GM12878 (cell line): ENCODE measurements at regions not wholly inside any gene's neighbourhood (a gene's known extent, or its start where the extent isn't known, plus 50 kb on each side); places are given as distances from the start of the nearest gene placed in this dataset.

Experiments
- ATAC-seq: fragments of 200-7000 bp; cut with Tn5 transposase; 3 replicates; pipeline ENCODE4 v1.9.1; 2020; ENCODE audit warnings: mild to moderate bottlenecking, moderate library complexity
- BruUV-seq: library from RNA; stranded (reverse); fragments of 400-500 nt; replicated peaks from 2 replicates; lab custom pipeline; 2021; lab: Mats Ljungman, UMichigan
- CTCF ChIA-PET: fragments of 300-600 bp; sonication (Branson Sonifier 250); formaldehyde crosslinking; extraction: SDS; loops from one replicate; lab custom pipeline; 2021; ENCODE audit warnings: inconsistent platforms; lab: Yijun Ruan, JAX
- POLR2A ChIA-PET: fragments of 350-600 bp; formaldehyde crosslinking; extraction: SDS; loops from one replicate; lab custom pipeline; 2021; ENCODE audit warnings: inconsistent platforms; lab: Charles Lee
- RAD21 ChIA-PET: fragments of 300-600 bp; sonication (Branson Sonifier 250); formaldehyde crosslinking; loops from one replicate; lab custom pipeline; 2023; ENCODE audit warnings: antibody characterized with exemption; ENCODE audit not compliant: unreplicated experiment; lab: Charles Lee
- SMC1A ChIA-PET: fragments of 300-600 bp; sonication (Branson Sonifier 250); formaldehyde crosslinking; loops from one replicate; lab custom pipeline; 2023; ENCODE audit not compliant: unreplicated experiment, uncharacterized antibody; lab: Charles Lee
- DNase-seq: peaks from one replicate; pipeline ENCODE4 v3.0.0-alpha.2; 2011; ENCODE audit warnings: low read depth, low spot score
- FAIRE-seq: peaks from 3 replicates; lab custom pipeline; 2011; peaks lifted over from hg19 to GRCh38; lab: Jason Lieb, UNC
- H2AFZ ChIP-seq: 2 replicates; pipeline ENCODE4 v1.6.0; 2011; ENCODE audit warnings: low read depth, low read length, control low read depth; ENCODE audit not compliant: control insufficient read depth
- H3K27ac ChIP-seq: 2 replicates; pipeline ENCODE4 v1.5.1; 2011; ENCODE audit warnings: control low read depth; ENCODE audit not compliant: control insufficient read depth, insufficient read depth
- H3K27me3 ChIP-seq, 2 experiments: replicated peaks in 1 of 2; 2 replicates each; pipeline versions ENCODE4 v1.6.0 to v1.6.1; 2011; ENCODE audit warnings: low read length in 1 of 2; ENCODE audit not compliant: control insufficient read depth in 2 of 2, insufficient read depth in 2 of 2
- H3K36me3 ChIP-seq, 2 experiments: 2 replicates each; pipeline ENCODE4 v1.5.1; 2011; ENCODE audit warnings: low read length in 1 of 2; ENCODE audit not compliant: control insufficient read depth in 2 of 2, insufficient read depth in 2 of 2
- H3K4me1 ChIP-seq: 2 replicates; pipeline ENCODE4 v1.6.1; 2011; ENCODE audit warnings: mild to moderate bottlenecking, low read length, moderate library complexity, mixed read lengths; ENCODE audit not compliant: control insufficient read depth, insufficient read depth
- H3K4me2 ChIP-seq: 2 replicates; pipeline ENCODE4 v1.6.0; 2011; ENCODE audit warnings: control low read depth; ENCODE audit not compliant: control insufficient read depth, insufficient read depth
- H3K4me3 ChIP-seq: fragments of 200-600 bp; sonication (generic); 2 replicates; pipeline ENCODE4 v1.5.1; 2016
- H3K79me2 ChIP-seq: 2 replicates; pipeline ENCODE4 v1.6.0; 2011; ENCODE audit warnings: low read length; ENCODE audit not compliant: control insufficient read depth, insufficient read depth
- H3K9ac ChIP-seq: 2 replicates; pipeline ENCODE4 v1.8.0; 2011; ENCODE audit warnings: low read length, control low read depth, mixed read lengths; ENCODE audit not compliant: control insufficient read depth, insufficient read depth
- H3K9me3 ChIP-seq: replicated peaks from 3 replicates; pipeline ENCODE4 v1.5.1; 2011; ENCODE audit warnings: mild to moderate bottlenecking, low read length; ENCODE audit not compliant: control insufficient read depth, insufficient read depth
- H4K20me1 ChIP-seq: 2 replicates; pipeline ENCODE4 v1.6.0; 2011; ENCODE audit not compliant: control insufficient read depth, insufficient read depth
- CBX3 ChIP-seq: fragments of 200-600 bp; sonication (generic); IDR thresholded peaks from 2 replicates; pipeline ENCODE4 v1.6.1; 2016; ENCODE audit warnings: low read depth, borderline replicate concordance
- CREB1 ChIP-seq: IDR thresholded peaks from 2 replicates; pipeline ENCODE4 v1.6.1; 2012; ENCODE audit warnings: low read depth, mild to moderate bottlenecking, inconsistent platforms
- HDAC2 ChIP-seq: fragments of 200-600 bp; sonication (generic); IDR thresholded peaks from 2 replicates; pipeline ENCODE4 v1.6.1; 2017
- JUNB ChIP-seq: IDR thresholded peaks from 2 replicates; pipeline ENCODE4 v1.6.1; 2016; ENCODE audit warnings: antibody characterized with exemption, mild to moderate bottlenecking
- NFIC ChIP-seq: IDR thresholded peaks from 2 replicates; pipeline ENCODE4 v1.6.1; 2012; ENCODE audit warnings: low read depth, mild to moderate bottlenecking, inconsistent platforms, low read length, moderate library complexity
- NFYA ChIP-seq: IDR thresholded peaks from 2 replicates; pipeline ENCODE4 v1.6.1; 2011; ENCODE audit warnings: low read depth, mild to moderate bottlenecking, low read length, improper control_type of control experiment, borderline replicate concordance
- POLR2AphosphoS5 ChIP-seq: IDR thresholded peaks from 2 replicates; pipeline ENCODE4 v1.6.1; 2011; ENCODE audit warnings: mild to moderate bottlenecking, low read length, inconsistent platforms
- RBBP5 ChIP-seq: fragments of 200-600 bp; sonication (generic); conservative IDR thresholded peaks from 2 replicates; pipeline ENCODE4 v1.6.1; 2016
- RUNX3 ChIP-seq: IDR thresholded peaks from 2 replicates; pipeline ENCODE4 v1.6.1; 2012; ENCODE audit warnings: low read length, inconsistent platforms
- SREBF2 ChIP-seq: IDR thresholded peaks from 2 replicates; pipeline ENCODE4 v1.6.1; 2012; ENCODE audit warnings: mild to moderate bottlenecking, low read length
- TAF1 ChIP-seq: IDR thresholded peaks from 2 replicates; pipeline ENCODE4 v1.6.1; 2011; ENCODE audit warnings: mild to moderate bottlenecking, low read depth, low read length, borderline replicate concordance
- ZNF384 ChIP-seq: IDR thresholded peaks from 2 replicates; pipeline ENCODE4 v1.6.1; 2012; ENCODE audit warnings: low read depth, mild to moderate bottlenecking, low read length, improper control_type of control experiment, borderline replicate concordance
- WGBS: methylation state at CpG from one replicate; pipeline ENCODE4 v1.1.6; 2016; ENCODE audit warnings: low lambda C conversion rate; ENCODE audit not compliant: insufficient replicate concordance, insufficient coverage; ENCODE audit errors: missing lambda C conversion rate; 5-methylcytosine and 5-hydroxymethylcytosine counted together
- in situ Hi-C: fragments of 300-500 bp; cut with MboI; formaldehyde crosslinking; loops from 9 replicates; pipeline ENCODE4 v1.14.3; 2018; ENCODE audit warnings: mixed read lengths
- intact Hi-C: fragments of 100-400 bp; cut with micrococcal nuclease; formaldehyde crosslinking; loops from one replicate; pipeline ENCODE4 v1.14.2; 2022; ENCODE audit not compliant: unreplicated experiment
- TF ChIP-seq, protein P1 (sequence below): fragments of 450-650 bp; IDR thresholded peaks from 2 replicates; pipeline ENCODE4 v1.6.1; 2017; ENCODE audit warnings: mild to moderate bottlenecking, moderate library complexity
- TF ChIP-seq, protein P2 (sequence below): IDR thresholded peaks from 2 replicates; pipeline ENCODE4 v1.6.1; 2011; ENCODE audit warnings: borderline replicate concordance, low read depth, mild to moderate bottlenecking, moderate library complexity, low read length; ENCODE audit not compliant: insufficient read depth, poor library complexity, severe bottlenecking
- TF ChIP-seq, protein P3 (sequence below): fragments of 450-650 bp; IDR thresholded peaks from 2 replicates; pipeline ENCODE4 v1.6.1; 2018; ENCODE audit warnings: borderline replicate concordance, mild to moderate bottlenecking; ENCODE audit not compliant: partially characterized antibody

GRCh38 chr10:26368463-26368862 is 69.7 kb upstream of the APBB1IP start:
- in situ Hi-C loops: no loop called here
- H3K9ac ChIP-seq: no peak overlapping the region; the same call in 1 of the 2 replicates
- DNase-seq: no peak
- BruUV-seq: no TSS peak
- H3K79me2 ChIP-seq: no peaks in the 10 kb centered on the region; the same call in 1 of the 2 replicates
- no peaks in the 10 kb centered on the region for H4K20me1 ChIP-seq
- CTCF ChIA-PET: interaction anchor here (0.7 to 1.5 kb wide), 5 partner anchors 9 to 188 kb away, joined by 3 to 4 read pairs (median 3); no protein-coding TSS in a partner anchor
- no peaks in the 10 kb centered on the region for H3K36me3 ChIP-seq
- peaks cover 2% of the 10 kb centered on the region for H3K9me3 ChIP-seq
- SMC1A ChIA-PET: interaction anchor here (0.8 to 1.2 kb wide), 13 partner anchors 9 to 156 kb away, joined by 3 to 6 read pairs (median 4); no protein-coding TSS in a partner anchor
- 6% methylated on average over 4 of the region's 4 CpGs for WGBS
- peak; percentile 65 for FAIRE-seq
- peaks cover 21% of the 10 kb centered on the region for H3K4me1 ChIP-seq
- H2AFZ ChIP-seq: no peak overlapping the region; the same call in 1 of the 2 replicates
- intact Hi-C loops: no loop called here
- peak overlapping the region; percentile 37; the same call in 1 of the 2 replicates for H3K27ac ChIP-seq
- RAD21 ChIA-PET: interaction anchor here (0.6 to 1.7 kb wide), 9 partner anchors 11 to 991 kb away, joined by 3 to 7 read pairs (median 4); no protein-coding TSS in a partner anchor
- peak overlapping the region; percentile 66 for H3K4me2 ChIP-seq
- H3K27me3 ChIP-seq: no peaks in the 10 kb centered on the region
- POLR2A ChIA-PET: interaction anchor here (0.5 to 1.0 kb wide), 7 partner anchors 8 to 161 kb away, joined by 3 to 5 read pairs (median 4); no protein-coding TSS in a partner anchor
- H3K4me3 ChIP-seq: peak overlapping the region; percentile 30; the same call in 1 of the 2 replicates
- ATAC-seq: peak; percentile 73
- 0 out of 2 replicates have a peak, but pooled peaks have one; percentile 23 for TF ChIP-seq RUNX3
- TF ChIP-seq, protein P1, sequence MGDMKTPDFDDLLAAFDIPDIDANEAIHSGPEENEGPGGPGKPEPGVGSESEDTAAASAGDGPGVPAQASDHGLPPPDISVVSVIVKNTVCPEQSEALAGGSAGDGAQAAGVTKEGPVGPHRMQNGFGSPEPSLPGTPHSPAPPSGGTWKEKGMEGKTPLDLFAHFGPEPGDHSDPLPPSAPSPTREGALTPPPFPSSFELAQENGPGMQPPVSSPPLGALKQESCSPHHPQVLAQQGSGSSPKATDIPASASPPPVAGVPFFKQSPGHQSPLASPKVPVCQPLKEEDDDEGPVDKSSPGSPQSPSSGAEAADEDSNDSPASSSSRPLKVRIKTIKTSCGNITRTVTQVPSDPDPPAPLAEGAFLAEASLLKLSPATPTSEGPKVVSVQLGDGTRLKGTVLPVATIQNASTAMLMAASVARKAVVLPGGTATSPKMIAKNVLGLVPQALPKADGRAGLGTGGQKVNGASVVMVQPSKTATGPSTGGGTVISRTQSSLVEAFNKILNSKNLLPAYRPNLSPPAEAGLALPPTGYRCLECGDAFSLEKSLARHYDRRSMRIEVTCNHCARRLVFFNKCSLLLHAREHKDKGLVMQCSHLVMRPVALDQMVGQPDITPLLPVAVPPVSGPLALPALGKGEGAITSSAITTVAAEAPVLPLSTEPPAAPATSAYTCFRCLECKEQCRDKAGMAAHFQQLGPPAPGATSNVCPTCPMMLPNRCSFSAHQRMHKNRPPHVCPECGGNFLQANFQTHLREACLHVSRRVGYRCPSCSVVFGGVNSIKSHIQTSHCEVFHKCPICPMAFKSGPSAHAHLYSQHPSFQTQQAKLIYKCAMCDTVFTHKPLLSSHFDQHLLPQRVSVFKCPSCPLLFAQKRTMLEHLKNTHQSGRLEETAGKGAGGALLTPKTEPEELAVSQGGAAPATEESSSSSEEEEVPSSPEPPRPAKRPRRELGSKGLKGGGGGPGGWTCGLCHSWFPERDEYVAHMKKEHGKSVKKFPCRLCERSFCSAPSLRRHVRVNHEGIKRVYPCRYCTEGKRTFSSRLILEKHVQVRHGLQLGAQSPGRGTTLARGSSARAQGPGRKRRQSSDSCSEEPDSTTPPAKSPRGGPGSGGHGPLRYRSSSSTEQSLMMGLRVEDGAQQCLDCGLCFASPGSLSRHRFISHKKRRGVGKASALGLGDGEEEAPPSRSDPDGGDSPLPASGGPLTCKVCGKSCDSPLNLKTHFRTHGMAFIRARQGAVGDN: no peak
- no peak for TF ChIP-seq HDAC2
- TF ChIP-seq NFIC: no peak
- no peak for TF ChIP-seq CREB1
- no peak for TF ChIP-seq RBBP5
- no peak for TF ChIP-seq NFYA
- TF ChIP-seq, protein P2, sequence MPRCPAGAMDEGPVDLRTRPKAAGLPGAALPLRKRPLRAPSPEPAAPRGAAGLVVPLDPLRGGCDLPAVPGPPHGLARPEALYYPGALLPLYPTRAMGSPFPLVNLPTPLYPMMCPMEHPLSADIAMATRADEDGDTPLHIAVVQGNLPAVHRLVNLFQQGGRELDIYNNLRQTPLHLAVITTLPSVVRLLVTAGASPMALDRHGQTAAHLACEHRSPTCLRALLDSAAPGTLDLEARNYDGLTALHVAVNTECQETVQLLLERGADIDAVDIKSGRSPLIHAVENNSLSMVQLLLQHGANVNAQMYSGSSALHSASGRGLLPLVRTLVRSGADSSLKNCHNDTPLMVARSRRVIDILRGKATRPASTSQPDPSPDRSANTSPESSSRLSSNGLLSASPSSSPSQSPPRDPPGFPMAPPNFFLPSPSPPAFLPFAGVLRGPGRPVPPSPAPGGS: no peak
- TF ChIP-seq ZNF384: peak; percentile 94
- no peak for TF ChIP-seq SREBF2
- 0 out of 2 replicates have a peak, but pooled peaks have one; percentile 33 for TF ChIP-seq JUNB
- TF ChIP-seq, protein P3, sequence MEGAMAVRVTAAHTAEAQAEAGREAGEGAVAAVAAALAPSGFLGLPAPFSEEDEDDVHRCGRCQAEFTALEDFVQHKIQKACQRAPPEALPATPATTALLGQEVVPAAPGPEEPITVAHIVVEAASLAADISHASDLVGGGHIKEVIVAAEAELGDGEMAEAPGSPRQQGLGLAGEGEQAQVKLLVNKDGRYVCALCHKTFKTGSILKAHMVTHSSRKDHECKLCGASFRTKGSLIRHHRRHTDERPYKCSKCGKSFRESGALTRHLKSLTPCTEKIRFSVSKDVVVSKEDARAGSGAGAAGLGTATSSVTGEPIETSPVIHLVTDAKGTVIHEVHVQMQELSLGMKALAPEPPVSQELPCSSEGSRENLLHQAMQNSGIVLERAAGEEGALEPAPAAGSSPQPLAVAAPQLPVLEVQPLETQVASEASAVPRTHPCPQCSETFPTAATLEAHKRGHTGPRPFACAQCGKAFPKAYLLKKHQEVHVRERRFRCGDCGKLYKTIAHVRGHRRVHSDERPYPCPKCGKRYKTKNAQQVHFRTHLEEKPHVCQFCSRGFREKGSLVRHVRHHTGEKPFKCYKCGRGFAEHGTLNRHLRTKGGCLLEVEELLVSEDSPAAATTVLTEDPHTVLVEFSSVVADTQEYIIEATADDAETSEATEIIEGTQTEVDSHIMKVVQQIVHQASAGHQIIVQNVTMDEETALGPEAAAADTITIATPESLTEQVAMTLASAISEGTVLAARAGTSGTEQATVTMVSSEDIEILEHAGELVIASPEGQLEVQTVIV: no peak
- no peak for TF ChIP-seq CBX3
- TF ChIP-seq TAF1: no peak
- TF ChIP-seq POLR2AphosphoS5: no peak
